A549 (cell line): ENCODE measurements at regions not wholly inside any gene's neighbourhood (a gene's known extent, or its start where the extent isn't known, plus 50 kb on each side); places are given as distances from the start of the nearest gene placed in this dataset.

Experiments
- CTCF ChIP-seq: fragments of >200 bp; sonication (Bioruptor Twin); formaldehyde crosslinking; IDR thresholded peaks from 3 replicates; pipeline ENCODE4 v1.5.1; 2016
- JUNB ChIP-seq: fragments of >200 bp; sonication (Bioruptor Twin); formaldehyde crosslinking; IDR thresholded peaks from 2 replicates; pipeline ENCODE4 v1.6.1; 2016
- MYC ChIP-seq: IDR thresholded peaks from 2 replicates; pipeline ENCODE4 v1.6.1; 2012; ENCODE audit warnings: mild to moderate bottlenecking, inconsistent platforms, low read length, improper control_type of control experiment, borderline replicate concordance
- RFX5 ChIP-seq: fragments of 450-650 bp; IDR thresholded peaks from 2 replicates; pipeline ENCODE4 v1.7.1; 2014; ENCODE audit warnings: antibody characterized with exemption, mild to moderate bottlenecking, moderate library complexity
- TF ChIP-seq, protein P1 (sequence below): fragments of 200-600 bp; sonication (generic); IDR thresholded peaks from 2 replicates; pipeline ENCODE4 v1.6.1; 2016; ENCODE audit warnings: antibody characterized with exemption, mild to moderate bottlenecking, moderate library complexity

GRCh38 chr7:130829415-130829814, 95.4 kb upstream of the KLF14 start:
- TF ChIP-seq MYC = no peak
- TF ChIP-seq JUNB = no peak
- TF ChIP-seq CTCF = no peak
- no peak for TF ChIP-seq RFX5
- TF ChIP-seq, protein P1, sequence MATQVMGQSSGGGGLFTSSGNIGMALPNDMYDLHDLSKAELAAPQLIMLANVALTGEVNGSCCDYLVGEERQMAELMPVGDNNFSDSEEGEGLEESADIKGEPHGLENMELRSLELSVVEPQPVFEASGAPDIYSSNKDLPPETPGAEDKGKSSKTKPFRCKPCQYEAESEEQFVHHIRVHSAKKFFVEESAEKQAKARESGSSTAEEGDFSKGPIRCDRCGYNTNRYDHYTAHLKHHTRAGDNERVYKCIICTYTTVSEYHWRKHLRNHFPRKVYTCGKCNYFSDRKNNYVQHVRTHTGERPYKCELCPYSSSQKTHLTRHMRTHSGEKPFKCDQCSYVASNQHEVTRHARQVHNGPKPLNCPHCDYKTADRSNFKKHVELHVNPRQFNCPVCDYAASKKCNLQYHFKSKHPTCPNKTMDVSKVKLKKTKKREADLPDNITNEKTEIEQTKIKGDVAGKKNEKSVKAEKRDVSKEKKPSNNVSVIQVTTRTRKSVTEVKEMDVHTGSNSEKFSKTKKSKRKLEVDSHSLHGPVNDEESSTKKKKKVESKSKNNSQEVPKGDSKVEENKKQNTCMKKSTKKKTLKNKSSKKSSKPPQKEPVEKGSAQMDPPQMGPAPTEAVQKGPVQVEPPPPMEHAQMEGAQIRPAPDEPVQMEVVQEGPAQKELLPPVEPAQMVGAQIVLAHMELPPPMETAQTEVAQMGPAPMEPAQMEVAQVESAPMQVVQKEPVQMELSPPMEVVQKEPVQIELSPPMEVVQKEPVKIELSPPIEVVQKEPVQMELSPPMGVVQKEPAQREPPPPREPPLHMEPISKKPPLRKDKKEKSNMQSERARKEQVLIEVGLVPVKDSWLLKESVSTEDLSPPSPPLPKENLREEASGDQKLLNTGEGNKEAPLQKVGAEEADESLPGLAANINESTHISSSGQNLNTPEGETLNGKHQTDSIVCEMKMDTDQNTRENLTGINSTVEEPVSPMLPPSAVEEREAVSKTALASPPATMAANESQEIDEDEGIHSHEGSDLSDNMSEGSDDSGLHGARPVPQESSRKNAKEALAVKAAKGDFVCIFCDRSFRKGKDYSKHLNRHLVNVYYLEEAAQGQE = no peak
